ENCODE measurements at regions not wholly inside any gene's neighbourhood (a gene's known extent, or its start where the extent isn't known, plus 50 kb on each side); places are given as distances from the start of the nearest gene placed in this dataset.

- Mint-ChIP-seq H3K4me3 (no peak overlapping the region), H3K4me1 (no peaks in the 10 kb centered on the region), H3K36me3 (no peaks in the 10 kb centered on the region), H3K27me3 (peaks cover 0 to 6% (median 0%) of the 10 kb centered on the region in 5 donors), H3K27ac (no peak overlapping the region), H3K9me3 (peaks cover 0 to 16% (median 4%) of the 10 kb centered on the region in 9 donors)
- no peak for DNase-seq
- ATAC-seq, result no peak
- POLR2A ChIA-PET, result no interaction called here
Observed at GRCh38 chr15:37291920-37292319, 191.6 kb upstream of the MEIS2 start.

- H3K36me3 Mint-ChIP-seq, result no peaks in the 10 kb centered on the region
- peaks cover 0 to 4% (median 0%) of the 10 kb centered on the region in 5 donors for H3K27me3 Mint-ChIP-seq
- H3K4me3 Mint-ChIP-seq, result no peak overlapping the region
- DNase-seq (no peak), ATAC-seq (no peak)
- no peak overlapping the region for H3K27ac Mint-ChIP-seq
- H3K9me3 Mint-ChIP-seq, result peaks cover 0 to 15% (median 4%) of the 10 kb centered on the region in 9 donors
- POLR2A ChIA-PET, result no interaction called here
- no peaks in the 10 kb centered on the region for H3K4me1 Mint-ChIP-seq
Observed at GRCh38 chr15:37298271-37298670, 197.9 kb upstream of the MEIS2 start.

GRCh38 chr15:37339437-37339836, 239.1 kb upstream of the MEIS2 start:
- POLR2A ChIA-PET, result no interaction called here
- H3K4me3 Mint-ChIP-seq, result no peak overlapping the region
- H3K36me3 Mint-ChIP-seq, result peaks cover 0 to 6% (median 0%) of the 10 kb centered on the region in 3 donors
- no peak for DNase-seq
- H3K9me3 Mint-ChIP-seq, result peaks cover 0 to 12% (median 2%) of the 10 kb centered on the region in 9 donors
- H3K27ac Mint-ChIP-seq, result no peak overlapping the region
- no peak for ATAC-seq
- peaks cover 0 to 5% (median 0%) of the 10 kb centered on the region in 5 donors for H3K27me3 Mint-ChIP-seq
- peaks cover 0 to 1% (median 0%) of the 10 kb centered on the region in 4 donors for H3K4me1 Mint-ChIP-seq

- ATAC-seq, result no peak
- peaks cover 0 to 5% (median 0%) of the 10 kb centered on the region in 5 donors for H3K27me3 Mint-ChIP-seq
- H3K4me3 Mint-ChIP-seq, result no peak overlapping the region
- H3K4me1 Mint-ChIP-seq, result peaks cover 0 to 1% (median 0%) of the 10 kb centered on the region in 4 donors
- no peak overlapping the region for H3K27ac Mint-ChIP-seq
- POLR2A ChIA-PET, result no interaction called here
- DNase-seq, result no peak
- peaks cover 0 to 12% (median 2%) of the 10 kb centered on the region in 9 donors for H3K9me3 Mint-ChIP-seq
- peaks cover 0 to 6% (median 0%) of the 10 kb centered on the region in 3 donors for H3K36me3 Mint-ChIP-seq
Observed at GRCh38 chr15:37339856-37340255, 239.5 kb upstream of the MEIS2 start.

DNA sequence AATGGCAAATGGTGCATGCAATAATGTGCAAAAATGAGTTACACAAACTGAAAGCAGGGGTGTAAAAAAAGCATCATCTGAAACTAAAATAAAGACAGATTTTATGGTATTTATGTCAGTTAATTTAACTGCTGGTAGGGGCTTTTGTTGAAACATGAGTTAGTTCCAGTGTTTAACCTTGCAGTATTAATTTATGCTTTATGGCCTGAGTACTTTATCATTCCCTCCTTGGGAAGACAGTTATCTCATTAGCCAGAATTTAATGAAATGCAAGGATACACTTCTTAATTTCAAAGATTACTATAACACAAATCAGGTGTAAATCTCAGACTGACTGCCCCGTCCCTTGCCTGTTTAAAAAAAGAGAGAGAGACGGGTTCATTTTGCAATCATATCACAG, 240.1 kb upstream of the MEIS2 start:
- Mint-ChIP-seq H3K9me3 (peaks cover 0 to 12% (median 2%) of the 10 kb centered on the region in 9 donors), H3K4me1 (peaks cover 0 to 1% (median 0%) of the 10 kb centered on the region in 4 donors), H3K4me3 (no peak overlapping the region), H3K27me3 (peaks cover 0 to 2% (median 0%) of the 10 kb centered on the region in 5 donors), H3K36me3 (peaks cover 0 to 2% (median 0%) of the 10 kb centered on the region in 3 donors), H3K27ac (no peak overlapping the region)
- DNase-seq (no peak), ATAC-seq (no peak)
- POLR2A ChIA-PET, result no interaction called here

DNA sequence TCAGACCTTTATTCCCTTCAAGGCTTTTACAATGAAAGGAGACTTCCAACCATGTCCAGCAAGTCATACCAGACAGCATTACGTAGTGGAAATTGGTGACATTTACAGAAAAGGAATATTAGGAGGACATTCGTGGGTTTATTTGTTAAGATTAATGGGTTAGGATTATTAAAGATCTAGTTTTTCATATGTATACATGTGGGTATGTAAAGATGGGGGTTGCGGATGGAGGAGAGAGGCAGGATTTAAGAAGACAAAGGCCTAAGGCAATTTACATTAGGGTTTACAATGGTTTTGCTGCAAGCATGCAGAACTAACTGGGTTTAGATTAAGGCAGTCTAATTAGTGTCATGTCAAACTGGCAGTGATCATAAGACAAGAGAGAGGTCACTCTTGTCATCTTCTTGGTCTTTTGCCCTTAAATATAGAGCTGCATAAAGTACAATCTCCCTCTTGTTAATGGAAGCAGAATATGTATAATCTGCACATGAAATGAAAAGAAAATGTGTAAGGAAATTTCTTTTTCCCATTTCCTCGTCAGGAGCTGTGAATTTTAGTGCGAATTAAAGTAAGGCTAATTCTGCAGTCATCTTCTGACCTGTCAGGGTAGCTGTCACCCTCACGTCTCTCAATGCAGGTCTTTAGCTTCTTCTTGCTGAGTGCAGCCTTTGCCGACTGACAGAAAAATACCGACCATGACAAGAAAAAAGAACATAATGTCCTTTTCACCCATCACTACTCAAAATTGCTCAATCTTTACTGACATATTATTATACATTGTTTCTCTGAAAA, 258.9 kb upstream of the MEIS2 start:
- Mint-ChIP-seq H3K27me3 (peaks cover 0 to 9% (median 0%) of the 10 kb centered on the region in 5 donors), H3K4me3 (no peak overlapping the region), H3K4me1 (no peaks in the 10 kb centered on the region), H3K36me3 (peaks cover 0 to 3% (median 0%) of the 10 kb centered on the region in 3 donors), H3K27ac (no peak overlapping the region), H3K9me3 (peaks cover 0 to 17% (median 0%) of the 10 kb centered on the region in 9 donors)
- ATAC-seq (no peak), DNase-seq (no peak)
- POLR2A ChIA-PET, result no interaction called here

GRCh38 chr15:37359893-37360290, 259.5 kb upstream of the MEIS2 start:
- H3K9me3 Mint-ChIP-seq, result peaks cover 0 to 17% (median 0%) of the 10 kb centered on the region in 9 donors
- ATAC-seq (no peak), DNase-seq (no peak)
- H3K4me1 Mint-ChIP-seq, result no peaks in the 10 kb centered on the region
- no peak overlapping the region for H3K27ac Mint-ChIP-seq
- peaks cover 0 to 3% (median 0%) of the 10 kb centered on the region in 3 donors for H3K36me3 Mint-ChIP-seq
- POLR2A ChIA-PET, result no interaction called here
- peaks cover 0 to 9% (median 0%) of the 10 kb centered on the region in 5 donors for H3K27me3 Mint-ChIP-seq
- no peak overlapping the region for H3K4me3 Mint-ChIP-seq

GRCh38 chr15:37360724-37361123, 260.4 kb upstream of the MEIS2 start:
- Mint-ChIP-seq H3K27me3 (peaks cover 0 to 9% (median 0%) of the 10 kb centered on the region in 5 donors), H3K27ac (no peak overlapping the region), H3K4me1 (no peaks in the 10 kb centered on the region), H3K9me3 (peaks cover 0 to 14% (median 0%) of the 10 kb centered on the region in 9 donors), H3K4me3 (no peak overlapping the region), H3K36me3 (peaks cover 0 to 3% (median 0%) of the 10 kb centered on the region in 3 donors)
- DNase-seq (no peak), ATAC-seq (no peak)
- POLR2A ChIA-PET, result no interaction called here

- Mint-ChIP-seq H3K27ac (no peak overlapping the region), H3K36me3 (peaks cover 0 to 3% (median 0%) of the 10 kb centered on the region in 3 donors), H3K4me3 (no peak overlapping the region), H3K9me3 (peaks cover 0 to 13% (median 0%) of the 10 kb centered on the region in 9 donors), H3K4me1 (no peaks in the 10 kb centered on the region), H3K27me3 (peaks cover 0 to 9% (median 0%) of the 10 kb centered on the region in 5 donors)
- DNase-seq (no peak), ATAC-seq (no peak)
- POLR2A ChIA-PET, result no interaction called here
Observed at GRCh38 chr15:37361621-37362020, 261.3 kb upstream of the MEIS2 start.

- Mint-ChIP-seq H3K4me1 (no peaks in the 10 kb centered on the region), H3K9me3 (peaks cover 0 to 9% (median 0%) of the 10 kb centered on the region in 9 donors), H3K27me3 (peaks cover 0 to 9% (median 0%) of the 10 kb centered on the region in 5 donors), H3K4me3 (no peak overlapping the region), H3K27ac (no peak overlapping the region), H3K36me3 (no peaks in the 10 kb centered on the region)
- POLR2A ChIA-PET, result no interaction called here
- DNase-seq, result no peak
- ATAC-seq, result no peak
Observed at GRCh38 chr15:37362414-37362813, 262.1 kb upstream of the MEIS2 start.

- Mint-ChIP-seq H3K9me3 (peaks cover 0 to 29% (median 2%) of the 10 kb centered on the region in 9 donors), H3K27me3 (no peaks in the 10 kb centered on the region), H3K36me3 (no peaks in the 10 kb centered on the region), H3K4me1 (no peaks in the 10 kb centered on the region), H3K4me3 (no peak overlapping the region), H3K27ac (no peak overlapping the region)
- DNase-seq, result no peak
- ATAC-seq, result no peak
- POLR2A ChIA-PET, result no interaction called here
Observed at GRCh38 chr15:37368961-37369360, 268.6 kb upstream of the MEIS2 start.

DNA sequence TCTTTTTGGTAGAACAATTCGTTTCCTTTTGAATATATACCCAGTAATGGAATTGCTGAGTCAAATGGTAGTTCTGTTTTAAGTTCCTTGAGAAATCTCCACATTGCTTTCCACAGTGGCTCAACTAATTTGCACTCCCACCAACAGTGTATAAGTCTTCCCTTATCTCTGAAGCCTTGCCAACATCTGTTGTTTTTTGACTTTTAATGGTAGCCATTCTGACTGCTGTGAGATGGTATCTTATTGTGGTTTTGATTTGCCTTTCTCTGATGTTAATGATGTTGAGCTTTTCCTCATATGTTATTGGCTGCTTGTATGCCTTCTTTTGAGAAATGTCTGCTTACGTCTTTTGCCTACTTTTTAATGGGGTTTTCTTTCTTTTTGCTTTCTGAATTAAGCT, 270.6 kb upstream of the MEIS2 start:
- ATAC-seq, result no peak
- POLR2A ChIA-PET, result no interaction called here
- Mint-ChIP-seq H3K9me3 (peaks cover 0 to 29% (median 2%) of the 10 kb centered on the region in 9 donors), H3K27me3 (no peaks in the 10 kb centered on the region), H3K27ac (no peak overlapping the region), H3K36me3 (no peaks in the 10 kb centered on the region), H3K4me1 (no peaks in the 10 kb centered on the region), H3K4me3 (no peak overlapping the region)
- DNase-seq, result no peak

DNA sequence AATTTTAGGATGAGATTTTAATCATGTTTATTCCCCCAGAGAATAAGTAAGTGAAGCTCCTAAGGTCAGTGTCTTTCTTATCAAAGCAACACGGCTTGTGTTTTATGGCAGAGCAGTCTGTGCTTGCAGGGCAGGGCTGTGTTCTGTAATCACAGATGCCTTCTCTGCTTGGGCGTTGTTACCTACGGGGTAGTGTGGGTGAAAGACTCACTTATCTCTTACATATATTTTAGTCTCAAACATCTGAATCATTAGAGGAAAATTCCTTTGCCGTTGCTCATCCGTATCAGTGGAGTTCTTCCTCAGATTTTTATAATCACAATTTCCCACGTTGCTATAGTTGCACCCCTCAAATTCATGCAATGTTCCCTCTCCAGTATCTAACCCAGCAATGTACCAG, 271.7 kb upstream of the MEIS2 start:
- Mint-ChIP-seq H3K4me1 (no peaks in the 10 kb centered on the region), H3K4me3 (no peak overlapping the region), H3K36me3 (no peaks in the 10 kb centered on the region), H3K9me3 (peaks cover 0 to 26% (median 2%) of the 10 kb centered on the region in 9 donors), H3K27me3 (no peaks in the 10 kb centered on the region), H3K27ac (no peak overlapping the region)
- POLR2A ChIA-PET, result no interaction called here
- no peak for ATAC-seq
- DNase-seq, result no peak

Data from naive thymus-derived CD8-positive, alpha-beta T cell (primary cell).